Lower lobe of right lung (tissue), 2 donors: ENCODE measurements at regions not wholly inside any gene's neighbourhood (a gene's known extent, or its start where the extent isn't known, plus 50 kb on each side); places are given as distances from the start of the nearest gene placed in this dataset.

Experiments used
- ATAC-seq, 2 donors: fragments of 200-7000 bp; cut with Tn5 transposase; one replicate each; pipeline ENCODE4 v1.9.1; 2020 to 2022; ENCODE audit warnings: mild to moderate bottlenecking in 2 of 2, moderate library complexity in 2 of 2
- DNase-seq: peaks from one replicate; pipeline ENCODE4 v3.0.0-alpha.2; 2020
- H3K27ac ChIP-seq: fragments of 200-600 bp; one replicate; pipeline ENCODE4 v1.8.0; 2022
- H3K27me3 ChIP-seq: fragments of 200-600 bp; one replicate; pipeline ENCODE4 v1.8.0; 2022; ENCODE audit warnings: low read depth
- H3K36me3 ChIP-seq: fragments of 200-600 bp; one replicate; pipeline ENCODE4 v1.8.0; 2022; ENCODE audit warnings: mild to moderate bottlenecking
- H3K4me1 ChIP-seq: fragments of 200-600 bp; one replicate; pipeline ENCODE4 v1.8.0; 2022
- H3K4me3 ChIP-seq: fragments of 200-600 bp; one replicate; pipeline ENCODE4 v1.8.0; 2022; ENCODE audit warnings: mild to moderate bottlenecking
- H3K9me3 ChIP-seq: fragments of 200-600 bp; one replicate; pipeline ENCODE4 v1.8.0; 2022
- CTCF ChIP-seq: fragments of 200-600 bp; IDR thresholded peaks from one replicate; pipeline ENCODE4 v1.8.0; 2022; ENCODE audit warnings: antibody characterized with exemption, mild to moderate bottlenecking
- intact Hi-C: fragments of 100-400 bp; cut with DNase I; formaldehyde crosslinking; loops from one replicate; pipeline ENCODE4 v1.11.0; 2022
- donor health status: DM: no; HTN: yes; CAD: no; lungs with severe emphysema.

- intact Hi-C loops = no loop called here
- H3K27me3 ChIP-seq = no peaks in the 10 kb centered on the region
- ATAC-seq = no peak
- H3K9me3 ChIP-seq = no peaks in the 10 kb centered on the region
- H3K36me3 ChIP-seq = no peaks in the 10 kb centered on the region
- H3K4me3 ChIP-seq = no peak overlapping the region
- no peak for DNase-seq
- H3K4me1 ChIP-seq = no peaks in the 10 kb centered on the region
- no peak for TF ChIP-seq CTCF
- H3K27ac ChIP-seq = no peak overlapping the region
Observed at GRCh38 chr10:3678629-3679227, 106.3 kb downstream of the KLF6 start.

DNA sequence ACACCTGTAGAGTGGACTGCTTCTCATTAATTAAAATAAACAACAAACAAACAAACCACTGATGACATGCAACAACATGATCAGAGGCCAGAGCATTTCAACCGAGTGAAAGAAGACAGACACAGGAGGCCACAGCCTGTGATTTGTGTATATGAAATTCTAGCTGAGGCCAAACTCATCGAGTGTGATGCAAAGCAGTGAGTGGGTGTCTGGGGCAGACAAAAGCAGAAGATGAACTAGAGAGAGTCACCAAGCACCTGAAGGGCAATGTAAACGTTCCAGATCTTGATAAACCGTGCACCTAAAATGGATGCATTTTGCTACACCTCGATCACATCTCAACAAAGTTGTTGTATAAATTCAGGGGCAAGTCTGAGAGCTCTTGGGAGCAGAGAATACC is 108.4 kb downstream of the KLF6 start:
- H3K4me1 ChIP-seq = no peaks in the 10 kb centered on the region
- no peaks in the 10 kb centered on the region for H3K27me3 ChIP-seq
- H3K27ac ChIP-seq = no peak overlapping the region
- ATAC-seq (no peak), DNase-seq (no peak)
- intact Hi-C loops = no loop called here
- H3K9me3 ChIP-seq = no peaks in the 10 kb centered on the region
- H3K4me3 ChIP-seq = no peak overlapping the region
- TF ChIP-seq CTCF = no peak
- H3K36me3 ChIP-seq = no peaks in the 10 kb centered on the region

GRCh38 chr10:3672220-3672619 is 112.8 kb downstream of the KLF6 start:
- peaks cover 15% of the 10 kb centered on the region for H3K4me1 ChIP-seq
- ATAC-seq = no peak
- intact Hi-C loops = no loop called here
- H3K36me3 ChIP-seq = no peaks in the 10 kb centered on the region
- no peak overlapping the region for H3K27ac ChIP-seq
- H3K27me3 ChIP-seq = no peaks in the 10 kb centered on the region
- DNase-seq = no peak
- H3K4me3 ChIP-seq = no peak overlapping the region
- H3K9me3 ChIP-seq = no peaks in the 10 kb centered on the region
- no peak for TF ChIP-seq CTCF

- no peaks in the 10 kb centered on the region for H3K27me3 ChIP-seq
- no peaks in the 10 kb centered on the region for H3K9me3 ChIP-seq
- no peak overlapping the region for H3K4me3 ChIP-seq
- DNase-seq = no peak
- H3K27ac ChIP-seq = no peak overlapping the region
- intact Hi-C loops = no loop called here
- H3K4me1 ChIP-seq = peaks cover 18% of the 10 kb centered on the region
- H3K36me3 ChIP-seq = no peaks in the 10 kb centered on the region
- no peak for TF ChIP-seq CTCF
- ATAC-seq = no peak
Observed at GRCh38 chr10:3671386-3671955, 113.5 kb downstream of the KLF6 start.

DNA sequence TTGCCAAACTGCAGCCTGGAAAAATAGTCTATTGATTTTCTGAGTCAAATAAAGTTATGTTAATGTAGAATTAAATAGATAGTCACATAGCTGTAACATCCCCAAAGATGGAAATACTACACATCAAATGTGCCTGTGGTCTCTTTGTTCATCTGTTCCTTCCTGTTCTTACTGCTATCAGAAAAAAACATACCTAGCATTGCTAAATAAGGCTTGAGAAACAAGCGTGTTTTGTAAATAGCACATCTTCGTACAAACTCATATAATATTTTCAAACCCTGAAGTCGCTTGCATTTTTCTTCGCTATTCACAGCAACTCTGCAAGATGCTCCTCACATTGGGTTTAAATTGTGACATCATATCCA is 116.1 kb downstream of the KLF6 start:
- Histone ChIP-seq H3K36me3 (no peaks in the 10 kb centered on the region), H3K9me3 (no peaks in the 10 kb centered on the region), H3K4me1 (peaks cover 18% of the 10 kb centered on the region), H3K4me3 (peak overlapping the region; percentile 45), H3K27ac (peak overlapping the region; percentile 44), H3K27me3 (no peaks in the 10 kb centered on the region)
- intact Hi-C loops = no loop called here
- no peak for TF ChIP-seq CTCF
- DNase-seq = no peak
- ATAC-seq = no peak
